ENCODE measurements at regions not wholly inside any gene's neighbourhood (a gene's known extent, or its start where the extent isn't known, plus 50 kb on each side); places are given as distances from the start of the nearest gene placed in this dataset.

GRCh38 chr2:62561586-62561985 is 55.6 kb upstream of the TMEM17 start:
- TF ChIP-seq YY1 (IDR thresholded peaks at IDR 0.05; ENCODE audit: low read depth) (no peak), EP300 (IDR thresholded peaks at IDR 0.05; ENCODE audit: borderline replicate concordance) (no peak), FOXM1 (IDR thresholded peaks at IDR 0.05; ENCODE audit: borderline replicate concordance, low read depth) (no peak), NFIC (IDR thresholded peaks at IDR 0.05) (no peak), CEBPB (IDR thresholded peaks at IDR 0.05) (peak; percentile 92), CREB1 (IDR thresholded peaks at IDR 0.05; ENCODE audit: low read depth) (no peak), TEAD4 (IDR thresholded peaks at IDR 0.05) (no peak), EGR1 (IDR thresholded peaks at IDR 0.05) (no peak), TCF12 (IDR thresholded peaks at IDR 0.05; ENCODE audit: low read depth) (no peak), RAD21 (IDR thresholded peaks at IDR 0.05; ENCODE audit: low read depth) (no peak), TAF1 (IDR thresholded peaks at IDR 0.05; ENCODE audit: low read depth) (no peak)
- TF ChIP-seq, protein P1, sequence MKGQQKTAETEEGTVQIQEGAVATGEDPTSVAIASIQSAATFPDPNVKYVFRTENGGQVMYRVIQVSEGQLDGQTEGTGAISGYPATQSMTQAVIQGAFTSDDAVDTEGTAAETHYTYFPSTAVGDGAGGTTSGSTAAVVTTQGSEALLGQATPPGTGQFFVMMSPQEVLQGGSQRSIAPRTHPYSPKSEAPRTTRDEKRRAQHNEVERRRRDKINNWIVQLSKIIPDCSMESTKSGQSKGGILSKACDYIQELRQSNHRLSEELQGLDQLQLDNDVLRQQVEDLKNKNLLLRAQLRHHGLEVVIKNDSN (IDR thresholded peaks at IDR 0.05): no peak
- TF ChIP-seq, protein P2, sequence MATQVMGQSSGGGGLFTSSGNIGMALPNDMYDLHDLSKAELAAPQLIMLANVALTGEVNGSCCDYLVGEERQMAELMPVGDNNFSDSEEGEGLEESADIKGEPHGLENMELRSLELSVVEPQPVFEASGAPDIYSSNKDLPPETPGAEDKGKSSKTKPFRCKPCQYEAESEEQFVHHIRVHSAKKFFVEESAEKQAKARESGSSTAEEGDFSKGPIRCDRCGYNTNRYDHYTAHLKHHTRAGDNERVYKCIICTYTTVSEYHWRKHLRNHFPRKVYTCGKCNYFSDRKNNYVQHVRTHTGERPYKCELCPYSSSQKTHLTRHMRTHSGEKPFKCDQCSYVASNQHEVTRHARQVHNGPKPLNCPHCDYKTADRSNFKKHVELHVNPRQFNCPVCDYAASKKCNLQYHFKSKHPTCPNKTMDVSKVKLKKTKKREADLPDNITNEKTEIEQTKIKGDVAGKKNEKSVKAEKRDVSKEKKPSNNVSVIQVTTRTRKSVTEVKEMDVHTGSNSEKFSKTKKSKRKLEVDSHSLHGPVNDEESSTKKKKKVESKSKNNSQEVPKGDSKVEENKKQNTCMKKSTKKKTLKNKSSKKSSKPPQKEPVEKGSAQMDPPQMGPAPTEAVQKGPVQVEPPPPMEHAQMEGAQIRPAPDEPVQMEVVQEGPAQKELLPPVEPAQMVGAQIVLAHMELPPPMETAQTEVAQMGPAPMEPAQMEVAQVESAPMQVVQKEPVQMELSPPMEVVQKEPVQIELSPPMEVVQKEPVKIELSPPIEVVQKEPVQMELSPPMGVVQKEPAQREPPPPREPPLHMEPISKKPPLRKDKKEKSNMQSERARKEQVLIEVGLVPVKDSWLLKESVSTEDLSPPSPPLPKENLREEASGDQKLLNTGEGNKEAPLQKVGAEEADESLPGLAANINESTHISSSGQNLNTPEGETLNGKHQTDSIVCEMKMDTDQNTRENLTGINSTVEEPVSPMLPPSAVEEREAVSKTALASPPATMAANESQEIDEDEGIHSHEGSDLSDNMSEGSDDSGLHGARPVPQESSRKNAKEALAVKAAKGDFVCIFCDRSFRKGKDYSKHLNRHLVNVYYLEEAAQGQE (IDR thresholded peaks at IDR 0.05; ENCODE audit: low read depth): no peak

Measured in Ishikawa (cell line).